BE2C (cell line): ENCODE measurements at regions not wholly inside any gene's neighbourhood (a gene's known extent, or its start where the extent isn't known, plus 50 kb on each side); places are given as distances from the start of the nearest gene placed in this dataset.
A peak's percentile ranks its signal among the peaks of the same experiment; 100 is the strongest.

Experiments used
- DNase-seq: peaks from one replicate; pipeline ENCODE4 v3.0.0-alpha.2; 2020
- H3K27me3 ChIP-seq: fragments of 250-450 bp; sonication (Bioruptor Pico); 2 replicates; pipeline ENCODE4 v1.5.1; 2020; ENCODE audit warnings: mild to moderate bottlenecking
- H3K36me3 ChIP-seq: fragments of 250-450 bp; sonication (Bioruptor Pico); 2 replicates; pipeline ENCODE4 v1.5.1; 2020; ENCODE audit warnings: mild to moderate bottlenecking
- H3K4me1 ChIP-seq: fragments of 250-450 bp; sonication (Bioruptor Pico); 2 replicates; pipeline ENCODE4 v1.5.1; 2020
- H3K4me3 ChIP-seq: 2 replicates; pipeline ENCODE4 v1.5.1; 2011; ENCODE audit warnings: low read depth, low read length
- H3K9me3 ChIP-seq: fragments of 250-450 bp; sonication (Bioruptor Pico); 2 replicates; pipeline ENCODE4 v1.5.1; 2020
- TF ChIP-seq, protein P1 (sequence below): IDR thresholded peaks from 2 replicates; pipeline ENCODE4 v1.5.1; 2012; ENCODE audit warnings: mild to moderate bottlenecking, low read depth, low read length

GRCh38 chr16:86046667-86047270, 147.8 kb downstream of the IRF8 start:
- H3K27me3 ChIP-seq, result no peaks in the 10 kb centered on the region
- TF ChIP-seq, protein P1, sequence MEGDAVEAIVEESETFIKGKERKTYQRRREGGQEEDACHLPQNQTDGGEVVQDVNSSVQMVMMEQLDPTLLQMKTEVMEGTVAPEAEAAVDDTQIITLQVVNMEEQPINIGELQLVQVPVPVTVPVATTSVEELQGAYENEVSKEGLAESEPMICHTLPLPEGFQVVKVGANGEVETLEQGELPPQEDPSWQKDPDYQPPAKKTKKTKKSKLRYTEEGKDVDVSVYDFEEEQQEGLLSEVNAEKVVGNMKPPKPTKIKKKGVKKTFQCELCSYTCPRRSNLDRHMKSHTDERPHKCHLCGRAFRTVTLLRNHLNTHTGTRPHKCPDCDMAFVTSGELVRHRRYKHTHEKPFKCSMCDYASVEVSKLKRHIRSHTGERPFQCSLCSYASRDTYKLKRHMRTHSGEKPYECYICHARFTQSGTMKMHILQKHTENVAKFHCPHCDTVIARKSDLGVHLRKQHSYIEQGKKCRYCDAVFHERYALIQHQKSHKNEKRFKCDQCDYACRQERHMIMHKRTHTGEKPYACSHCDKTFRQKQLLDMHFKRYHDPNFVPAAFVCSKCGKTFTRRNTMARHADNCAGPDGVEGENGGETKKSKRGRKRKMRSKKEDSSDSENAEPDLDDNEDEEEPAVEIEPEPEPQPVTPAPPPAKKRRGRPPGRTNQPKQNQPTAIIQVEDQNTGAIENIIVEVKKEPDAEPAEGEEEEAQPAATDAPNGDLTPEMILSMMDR, result no peak
- H3K36me3 ChIP-seq, result no peaks in the 10 kb centered on the region
- no peaks in the 10 kb centered on the region for H3K9me3 ChIP-seq
- DNase-seq, result no peak
- H3K4me3 ChIP-seq, result no peak overlapping the region
- H3K4me1 ChIP-seq, result 0 out of 2 replicates have a peak, but pooled peaks cover 3% of the 10 kb centered on the region

GRCh38 chr16:86048221-86048620, 149.3 kb downstream of the IRF8 start:
- DNase-seq, result peak; percentile 39
- Histone ChIP-seq H3K4me1 (0 out of 2 replicates have a peak, but pooled peaks cover 3% of the 10 kb centered on the region), H3K4me3 (no peak overlapping the region), H3K9me3 (no peaks in the 10 kb centered on the region), H3K27me3 (no peaks in the 10 kb centered on the region), H3K36me3 (no peaks in the 10 kb centered on the region)
- TF ChIP-seq, protein P1, result no peak

- no peak overlapping the region for H3K4me3 ChIP-seq
- H3K9me3 ChIP-seq, result no peaks in the 10 kb centered on the region
- no peaks in the 10 kb centered on the region for H3K27me3 ChIP-seq
- H3K36me3 ChIP-seq, result no peaks in the 10 kb centered on the region
- TF ChIP-seq, protein P1, result peak; percentile 11; the same call in 1 of the 2 replicates
- DNase-seq, result no peak
- 0 out of 2 replicates have a peak, but pooled peaks cover 3% of the 10 kb centered on the region for H3K4me1 ChIP-seq
These were observed 150.1 kb downstream of the IRF8 start for GRCh38 chr16:86048882-86049585.

DNA sequence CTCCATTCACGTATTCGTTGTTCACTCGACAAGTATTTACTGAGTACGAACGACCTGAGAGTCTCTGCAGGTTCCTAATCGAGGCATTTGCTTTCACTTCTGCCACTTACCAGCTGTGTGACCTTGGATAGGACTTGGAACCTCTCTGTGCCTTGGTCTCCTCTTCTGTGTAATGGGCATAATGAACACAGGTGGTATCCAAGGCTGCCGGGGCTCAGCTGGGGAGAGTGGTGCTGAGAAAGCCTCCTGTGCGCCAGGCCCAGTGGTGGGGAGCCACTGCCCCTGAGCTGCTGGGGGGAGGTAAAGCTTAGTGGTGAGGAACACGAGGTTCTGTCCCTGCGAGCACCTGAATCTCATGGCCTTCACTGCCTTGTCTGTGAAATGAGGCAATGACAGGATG, 150.7 kb downstream of the IRF8 start:
- Histone ChIP-seq H3K9me3 (no peaks in the 10 kb centered on the region), H3K4me1 (0 out of 2 replicates have a peak, but pooled peaks cover 3% of the 10 kb centered on the region), H3K27me3 (no peaks in the 10 kb centered on the region), H3K4me3 (no peak overlapping the region), H3K36me3 (no peaks in the 10 kb centered on the region)
- TF ChIP-seq, protein P1, result no peak
- no peak for DNase-seq

GRCh38 chr16:86050111-86050510, 151.1 kb downstream of the IRF8 start:
- Histone ChIP-seq H3K27me3 (no peaks in the 10 kb centered on the region), H3K9me3 (no peaks in the 10 kb centered on the region), H3K4me1 (0 out of 2 replicates have a peak, but pooled peaks cover 3% of the 10 kb centered on the region), H3K4me3 (no peak overlapping the region), H3K36me3 (no peaks in the 10 kb centered on the region)
- TF ChIP-seq, protein P1, result no peak
- DNase-seq, result no peak
